Endodermal cell (in vitro differentiated cells): ENCODE measurements at regions not wholly inside any gene's neighbourhood (a gene's known extent, or its start where the extent isn't known, plus 50 kb on each side); places are given as distances from the start of the nearest gene placed in this dataset.

ENCODE experiments used
- DNase-seq: peaks from one replicate; pipeline ENCODE4 v3.0.0-alpha.2; 2017
- H3K27ac ChIP-seq: 2 replicates; pipeline ENCODE4 v1.5.1; 2013; ENCODE audit warnings: mild to moderate bottlenecking, low read depth, low read length, moderate library complexity
- H3K27me3 ChIP-seq: 2 replicates; pipeline ENCODE4 v1.6.1; 2013; ENCODE audit warnings: mild to moderate bottlenecking, low read length, moderate library complexity; ENCODE audit not compliant: insufficient read depth, control insufficient read depth, poor library complexity, severe bottlenecking
- H3K36me3 ChIP-seq: 2 replicates; pipeline ENCODE4 v1.7.0; 2013; ENCODE audit warnings: mild to moderate bottlenecking, low read length, moderate library complexity; ENCODE audit not compliant: control insufficient read depth, insufficient read depth
- H3K4me1 ChIP-seq: one replicate; pipeline ENCODE4 v1.7.0; 2013; ENCODE audit warnings: low read length; ENCODE audit not compliant: control insufficient read depth, insufficient read depth
- H3K4me3 ChIP-seq: 2 replicates; pipeline ENCODE4 v1.5.1; 2013; ENCODE audit warnings: mild to moderate bottlenecking, low read length, moderate library complexity
- H3K9ac ChIP-seq: 2 replicates; pipeline ENCODE4 v1.6.1; 2013; ENCODE audit warnings: mild to moderate bottlenecking, low read length, moderate library complexity; ENCODE audit not compliant: poor library complexity, severe bottlenecking; ENCODE audit errors: extremely low read depth
- H3K9me3 ChIP-seq: 2 replicates; pipeline ENCODE4 v1.6.1; 2013; ENCODE audit warnings: mild to moderate bottlenecking, low read length, moderate library complexity; ENCODE audit not compliant: control insufficient read depth
- H3K27ac Mint-ChIP-seq: 2 replicates; pipeline ENCODE4 v1.8.0; 2020; ENCODE audit warnings: mixed read lengths
- H3K27me3 Mint-ChIP-seq: 2 replicates; pipeline ENCODE4 v1.8.0; 2021; ENCODE audit warnings: mild to moderate bottlenecking, mixed read lengths; ENCODE audit not compliant: insufficient read depth
- H3K36me3 Mint-ChIP-seq: 2 replicates; pipeline ENCODE4 v1.8.0; 2020; ENCODE audit warnings: low read depth, mixed read lengths
- H3K4me1 Mint-ChIP-seq: 2 replicates; pipeline ENCODE4 v1.8.0; 2020; ENCODE audit warnings: mixed read lengths
- H3K4me3 Mint-ChIP-seq: 2 replicates; pipeline ENCODE4 v1.8.0; 2020; ENCODE audit warnings: mild to moderate bottlenecking, moderate library complexity, mixed read lengths
- H3K9me3 Mint-ChIP-seq: 2 replicates; pipeline ENCODE4 v1.8.0; 2020; ENCODE audit warnings: mild to moderate bottlenecking, mixed read lengths
- CTCF ChIP-seq: fragments of 200-600 bp; sonication (generic); conservative IDR thresholded peaks from 2 replicates; pipeline ENCODE4 v1.5.0; 2021; ENCODE audit warnings: antibody characterized with exemption, mild to moderate bottlenecking
- WGBS, 2 experiments: methylation state at CpG; one replicate each; pipeline versions ENCODE4 v1.1.5 to v1.1.7; 2013; ENCODE audit warnings: missing lambda C conversion rate in 2 of 2, mixed read lengths in 1 of 2; ENCODE audit not compliant: insufficient coverage in 1 of 2, insufficient read length in 1 of 2; 5-methylcytosine and 5-hydroxymethylcytosine counted together

GRCh38 chr1:182245040-182245439, 146.6 kb downstream of the GLUL start:
- WGBS, 2 experiments: 92 to 100% methylated on average over 4 of the region's 4 CpGs
- Histone ChIP-seq H3K4me3 (no peak overlapping the region), H3K9me3 (no peaks in the 10 kb centered on the region), H3K4me1 (no peaks in the 10 kb centered on the region), H3K27me3 (peaks cover 11% of the 10 kb centered on the region), H3K27ac (no peak overlapping the region), H3K36me3 (no peaks in the 10 kb centered on the region), H3K9ac (no peak overlapping the region)
- H3K4me3 Mint-ChIP-seq: no peak overlapping the region
- H3K36me3 Mint-ChIP-seq: no peaks in the 10 kb centered on the region
- no peak overlapping the region for H3K27ac Mint-ChIP-seq
- H3K4me1 Mint-ChIP-seq: peaks cover 6% of the 10 kb centered on the region
- no peaks in the 10 kb centered on the region for H3K9me3 Mint-ChIP-seq
- no peak for TF ChIP-seq CTCF
- DNase-seq: no peak
- H3K27me3 Mint-ChIP-seq: peaks cover 4% of the 10 kb centered on the region

GRCh38 chr1:182244451-182244850, 147.1 kb downstream of the GLUL start:
- Mint-ChIP-seq H3K9me3 (no peaks in the 10 kb centered on the region), H3K4me1 (peaks cover 6% of the 10 kb centered on the region), H3K36me3 (no peaks in the 10 kb centered on the region), H3K4me3 (no peak overlapping the region), H3K27ac (no peak overlapping the region), H3K27me3 (peaks cover 4% of the 10 kb centered on the region)
- Histone ChIP-seq H3K9me3 (no peaks in the 10 kb centered on the region), H3K4me3 (no peak overlapping the region), H3K4me1 (no peaks in the 10 kb centered on the region), H3K27me3 (peaks cover 11% of the 10 kb centered on the region), H3K27ac (no peak overlapping the region), H3K36me3 (no peaks in the 10 kb centered on the region), H3K9ac (no peak overlapping the region)
- DNase-seq: no peak
- TF ChIP-seq CTCF: no peak
- WGBS, 2 experiments: 69 to 70% methylated on average over 2 of the region's 2 CpGs

DNA sequence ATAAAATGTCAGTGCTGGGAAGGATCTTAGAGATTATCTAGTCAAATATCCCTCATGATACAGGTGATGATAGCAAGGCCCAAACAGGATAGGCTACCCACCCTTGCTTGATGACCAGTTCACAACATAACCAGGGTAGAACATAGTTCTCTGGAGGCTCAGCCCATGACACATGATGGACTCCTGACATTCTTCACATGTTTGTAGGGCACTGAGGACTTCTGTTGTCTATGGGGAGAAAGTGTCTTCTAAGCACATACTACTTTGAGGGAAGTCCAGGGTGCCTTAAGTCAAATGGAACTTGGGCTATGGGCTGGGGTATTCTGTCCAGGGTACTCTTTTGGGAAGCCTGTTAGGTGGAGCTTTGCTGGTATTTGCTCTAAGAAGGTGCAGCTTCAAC, 148.9 kb downstream of the GLUL start:
- Histone ChIP-seq H3K4me1 (no peaks in the 10 kb centered on the region), H3K36me3 (no peaks in the 10 kb centered on the region), H3K4me3 (no peak overlapping the region), H3K9ac (no peak overlapping the region), H3K27ac (no peak overlapping the region), H3K27me3 (peaks cover 11% of the 10 kb centered on the region), H3K9me3 (no peaks in the 10 kb centered on the region)
- H3K36me3 Mint-ChIP-seq: no peaks in the 10 kb centered on the region
- no peaks in the 10 kb centered on the region for H3K4me1 Mint-ChIP-seq
- no peak for DNase-seq
- H3K4me3 Mint-ChIP-seq: no peak overlapping the region
- no peaks in the 10 kb centered on the region for H3K9me3 Mint-ChIP-seq
- H3K27ac Mint-ChIP-seq: no peak overlapping the region
- peaks cover 4% of the 10 kb centered on the region for H3K27me3 Mint-ChIP-seq
- TF ChIP-seq CTCF: no peak
